ENCODE measurements at regions not wholly inside any gene's neighbourhood (a gene's known extent, or its start where the extent isn't known, plus 50 kb on each side); places are given as distances from the start of the nearest gene placed in this dataset.

DNA sequence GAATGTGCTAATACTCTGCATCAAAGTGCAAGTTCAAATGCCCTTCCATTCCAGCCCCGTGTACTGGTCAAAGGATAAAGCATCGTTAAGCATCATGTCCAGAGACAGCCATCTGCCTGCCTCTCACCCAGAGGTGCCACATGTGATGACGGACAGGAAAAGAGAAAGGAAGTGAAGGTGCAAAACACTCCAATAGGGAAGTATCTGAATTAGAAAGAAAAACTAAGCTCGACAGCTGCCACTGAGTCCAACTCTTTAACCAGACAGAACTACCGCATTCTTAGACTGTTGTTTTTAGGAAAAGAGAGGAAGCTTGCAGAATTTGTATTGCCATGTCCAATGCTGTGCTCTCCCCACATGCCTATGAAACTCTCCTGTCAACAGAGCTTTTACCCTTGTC is 465.0 kb upstream of the SOX5 start:
- DNase-seq, result no peak
- intact Hi-C loops (cut with DNase I), result no loop called here
- H3K27ac ChIP-seq (ENCODE audit: low read depth in 2 of 2, low read length in 2 of 2), result no peak overlapping the region
- FAIRE-seq, result no peak
- H3K4me3 ChIP-seq (ENCODE audit: low read length in 3 of 3), result no peak overlapping the region
- no peaks in the 10 kb centered on the region for H3K4me1 ChIP-seq (ENCODE audit: control insufficient read depth in 2 of 3, insufficient read depth in 2 of 3, low read depth in 1 of 3, low read length in 3 of 3)
- H3K9ac ChIP-seq (ENCODE audit: low read length in 3 of 3), result no peak overlapping the region
- TF ChIP-seq, protein P1, sequence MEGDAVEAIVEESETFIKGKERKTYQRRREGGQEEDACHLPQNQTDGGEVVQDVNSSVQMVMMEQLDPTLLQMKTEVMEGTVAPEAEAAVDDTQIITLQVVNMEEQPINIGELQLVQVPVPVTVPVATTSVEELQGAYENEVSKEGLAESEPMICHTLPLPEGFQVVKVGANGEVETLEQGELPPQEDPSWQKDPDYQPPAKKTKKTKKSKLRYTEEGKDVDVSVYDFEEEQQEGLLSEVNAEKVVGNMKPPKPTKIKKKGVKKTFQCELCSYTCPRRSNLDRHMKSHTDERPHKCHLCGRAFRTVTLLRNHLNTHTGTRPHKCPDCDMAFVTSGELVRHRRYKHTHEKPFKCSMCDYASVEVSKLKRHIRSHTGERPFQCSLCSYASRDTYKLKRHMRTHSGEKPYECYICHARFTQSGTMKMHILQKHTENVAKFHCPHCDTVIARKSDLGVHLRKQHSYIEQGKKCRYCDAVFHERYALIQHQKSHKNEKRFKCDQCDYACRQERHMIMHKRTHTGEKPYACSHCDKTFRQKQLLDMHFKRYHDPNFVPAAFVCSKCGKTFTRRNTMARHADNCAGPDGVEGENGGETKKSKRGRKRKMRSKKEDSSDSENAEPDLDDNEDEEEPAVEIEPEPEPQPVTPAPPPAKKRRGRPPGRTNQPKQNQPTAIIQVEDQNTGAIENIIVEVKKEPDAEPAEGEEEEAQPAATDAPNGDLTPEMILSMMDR (IDR thresholded peaks at IDR 0.05; ENCODE audit: borderline replicate concordance, extremely low read depth, insufficient read depth), result no peak
- no peaks in the 10 kb centered on the region for H3K27me3 ChIP-seq (ENCODE audit: control insufficient read depth, insufficient read depth, low read length)
- no peaks in the 10 kb centered on the region for H3K9me3 ChIP-seq (ENCODE audit: control insufficient read depth in 2 of 3, insufficient read depth in 1 of 3, low read length in 3 of 3)
- H3K36me3 ChIP-seq (ENCODE audit: control insufficient read depth in 2 of 3, insufficient read depth in 3 of 3, low read length in 3 of 3), result no peaks in the 10 kb centered on the region

DNA sequence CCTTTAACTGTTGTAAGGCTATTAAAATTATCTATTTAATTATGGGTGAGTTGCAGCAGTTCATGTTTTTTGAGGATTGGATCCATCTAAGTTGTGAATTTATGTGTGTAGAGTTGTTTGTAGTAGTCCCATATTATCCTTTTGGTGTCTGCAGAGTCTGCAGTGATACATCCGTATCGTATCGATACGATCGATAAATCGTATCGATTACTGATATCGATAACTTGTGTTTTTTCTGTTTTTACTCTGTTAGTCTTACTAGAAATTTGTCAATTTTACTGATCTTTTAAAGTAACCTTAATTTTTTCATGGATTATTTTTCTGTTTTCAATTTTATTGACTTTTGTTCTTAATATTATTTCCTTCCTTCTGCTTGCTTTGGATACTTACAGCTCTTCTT is 462.5 kb upstream of the SOX5 start:
- no peak for DNase-seq
- Histone ChIP-seq H3K27ac (ENCODE audit: low read depth in 2 of 2, low read length in 2 of 2) (no peak overlapping the region), H3K9me3 (ENCODE audit: control insufficient read depth in 2 of 3, insufficient read depth in 1 of 3, low read length in 3 of 3) (no peaks in the 10 kb centered on the region), H3K4me1 (ENCODE audit: control insufficient read depth in 2 of 3, insufficient read depth in 2 of 3, low read depth in 1 of 3, low read length in 3 of 3) (no peaks in the 10 kb centered on the region), H3K4me3 (ENCODE audit: low read length in 3 of 3) (no peak overlapping the region), H3K36me3 (ENCODE audit: control insufficient read depth in 2 of 3, insufficient read depth in 3 of 3, low read length in 3 of 3) (no peaks in the 10 kb centered on the region), H3K27me3 (ENCODE audit: control insufficient read depth, insufficient read depth, low read length) (no peaks in the 10 kb centered on the region), H3K9ac (ENCODE audit: low read length in 3 of 3) (no peak overlapping the region)
- FAIRE-seq, result no peak
- TF ChIP-seq, protein P1 (IDR thresholded peaks at IDR 0.05; ENCODE audit: borderline replicate concordance, extremely low read depth, insufficient read depth), result no peak
- intact Hi-C loops (cut with DNase I), result no loop called here

DNA sequence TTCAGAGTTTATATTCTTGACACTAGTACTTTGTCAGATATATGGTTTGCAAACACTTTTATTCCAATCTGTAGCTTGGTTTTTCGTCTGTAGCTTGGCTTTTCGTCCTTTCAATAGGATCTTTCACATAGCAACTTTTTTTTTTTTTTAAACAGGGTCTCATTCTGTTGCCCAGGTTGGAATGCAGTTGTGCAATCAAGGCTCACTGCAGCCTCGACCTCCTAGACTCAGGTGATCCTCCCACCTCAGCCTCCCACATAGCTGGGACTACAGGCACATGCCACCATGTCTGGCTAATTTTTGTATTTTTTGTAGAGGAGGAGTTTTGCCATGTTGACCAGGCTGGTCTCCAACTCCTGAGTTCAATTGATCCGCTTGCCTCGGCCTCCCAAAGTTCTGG is 460.4 kb upstream of the SOX5 start:
- FAIRE-seq, result no peak

DNA sequence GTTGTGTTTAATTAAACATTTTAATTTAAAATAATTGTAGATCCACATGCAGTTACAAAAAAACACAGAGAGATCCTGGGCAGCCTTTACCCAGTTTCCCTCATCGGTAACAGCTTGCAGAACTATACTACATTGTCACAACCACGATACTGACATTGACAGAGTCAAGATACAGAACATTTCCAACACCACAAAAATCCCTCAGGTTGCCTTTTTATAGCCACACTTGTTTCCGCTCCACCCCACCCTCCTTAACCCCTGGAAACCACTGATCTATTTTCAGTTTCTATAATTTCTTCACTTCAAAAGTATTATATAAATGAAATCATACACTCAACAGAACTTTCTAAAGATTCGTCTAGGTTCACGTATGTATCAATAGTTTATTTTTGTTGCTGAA is 458.8 kb upstream of the SOX5 start:
- no peak overlapping the region for H3K9ac ChIP-seq (ENCODE audit: low read length in 3 of 3)
- H3K36me3 ChIP-seq (ENCODE audit: control insufficient read depth in 2 of 3, insufficient read depth in 3 of 3, low read length in 3 of 3), result no peaks in the 10 kb centered on the region
- no peak overlapping the region for H3K27ac ChIP-seq (ENCODE audit: low read depth in 2 of 2, low read length in 2 of 2)
- TF ChIP-seq, protein P1 (IDR thresholded peaks at IDR 0.05; ENCODE audit: borderline replicate concordance, extremely low read depth, insufficient read depth), result no peak
- FAIRE-seq (no peak), DNase-seq (no peak)
- H3K4me3 ChIP-seq (ENCODE audit: low read length in 3 of 3), result no peak overlapping the region
- H3K27me3 ChIP-seq (ENCODE audit: control insufficient read depth, insufficient read depth, low read length), result no peaks in the 10 kb centered on the region
- intact Hi-C loops (cut with DNase I), result no loop called here
- H3K4me1 ChIP-seq (ENCODE audit: control insufficient read depth in 2 of 3, insufficient read depth in 2 of 3, low read depth in 1 of 3, low read length in 3 of 3), result no peaks in the 10 kb centered on the region
- H3K9me3 ChIP-seq (ENCODE audit: control insufficient read depth in 2 of 3, insufficient read depth in 1 of 3, low read length in 3 of 3), result no peaks in the 10 kb centered on the region

More for the DNA sequence above, 460.4 kb upstream of the SOX5 start:
- Histone ChIP-seq H3K9ac (ENCODE audit: low read length in 3 of 3) (no peak overlapping the region), H3K4me1 (ENCODE audit: control insufficient read depth in 2 of 3, insufficient read depth in 2 of 3, low read depth in 1 of 3, low read length in 3 of 3) (no peaks in the 10 kb centered on the region), H3K27ac (ENCODE audit: low read depth in 2 of 2, low read length in 2 of 2) (no peak overlapping the region), H3K36me3 (ENCODE audit: control insufficient read depth in 2 of 3, insufficient read depth in 3 of 3, low read length in 3 of 3) (no peaks in the 10 kb centered on the region), H3K27me3 (ENCODE audit: control insufficient read depth, insufficient read depth, low read length) (no peaks in the 10 kb centered on the region), H3K4me3 (ENCODE audit: low read length in 3 of 3) (no peak overlapping the region), H3K9me3 (ENCODE audit: control insufficient read depth in 2 of 3, insufficient read depth in 1 of 3, low read length in 3 of 3) (no peaks in the 10 kb centered on the region)
- TF ChIP-seq, protein P1 (IDR thresholded peaks at IDR 0.05; ENCODE audit: borderline replicate concordance, extremely low read depth, insufficient read depth), result no peak
- intact Hi-C loops (cut with DNase I), result no loop called here
- DNase-seq, result no peak

Data from kidney (tissue), 13 donors.